Lower leg skin (tissue), 3 donors: ENCODE measurements at regions not wholly inside any gene's neighbourhood (a gene's known extent, or its start where the extent isn't known, plus 50 kb on each side); places are given as distances from the start of the nearest gene placed in this dataset.

Source experiments
- POLR2A ChIP-seq, 2 donors: fragments of 450-650 bp; IDR thresholded peaks; one replicate each; pipeline ENCODE4 v1.6.1; 2016 to 2017; ENCODE audit warnings: antibody characterized with exemption in 2 of 2, mild to moderate bottlenecking in 1 of 2, moderate library complexity in 1 of 2
- TF ChIP-seq, protein P1 (sequence below), 3 donors: fragments of 450-650 bp; IDR thresholded peaks; one replicate each; pipeline ENCODE4 v1.5.1; 2016; ENCODE audit warnings: antibody characterized with exemption in 3 of 3, mild to moderate bottlenecking in 3 of 3, moderate library complexity in 2 of 3

DNA sequence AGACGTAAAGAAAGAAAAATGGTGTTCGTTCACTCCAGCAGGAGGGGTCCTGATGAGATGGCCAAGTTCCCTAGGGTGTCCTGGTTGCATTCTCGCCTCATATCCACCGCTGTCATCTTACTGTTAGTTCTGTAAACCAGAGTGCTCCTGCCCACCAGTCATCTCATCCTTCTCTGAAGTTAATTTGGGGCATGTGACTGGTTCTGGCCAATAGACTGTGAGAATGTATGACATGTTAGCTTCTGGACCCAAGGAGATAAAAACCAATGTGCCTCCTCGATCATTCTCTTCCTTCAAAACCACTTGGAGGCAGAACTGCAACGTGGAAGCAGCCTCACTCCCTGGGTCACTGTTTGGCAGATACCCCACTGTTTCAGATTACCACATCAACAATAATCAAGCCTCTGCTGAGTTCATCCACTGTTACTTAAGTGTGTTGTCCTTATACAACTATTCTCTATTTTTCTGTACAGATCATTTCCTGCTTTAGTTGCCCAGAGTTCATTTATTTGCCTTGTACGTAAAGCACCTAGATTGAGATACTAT is 759.1 kb downstream of the TSN start:
- TF ChIP-seq POLR2A (IDR thresholded peaks at IDR 0.05): no peak
- TF ChIP-seq, protein P1, sequence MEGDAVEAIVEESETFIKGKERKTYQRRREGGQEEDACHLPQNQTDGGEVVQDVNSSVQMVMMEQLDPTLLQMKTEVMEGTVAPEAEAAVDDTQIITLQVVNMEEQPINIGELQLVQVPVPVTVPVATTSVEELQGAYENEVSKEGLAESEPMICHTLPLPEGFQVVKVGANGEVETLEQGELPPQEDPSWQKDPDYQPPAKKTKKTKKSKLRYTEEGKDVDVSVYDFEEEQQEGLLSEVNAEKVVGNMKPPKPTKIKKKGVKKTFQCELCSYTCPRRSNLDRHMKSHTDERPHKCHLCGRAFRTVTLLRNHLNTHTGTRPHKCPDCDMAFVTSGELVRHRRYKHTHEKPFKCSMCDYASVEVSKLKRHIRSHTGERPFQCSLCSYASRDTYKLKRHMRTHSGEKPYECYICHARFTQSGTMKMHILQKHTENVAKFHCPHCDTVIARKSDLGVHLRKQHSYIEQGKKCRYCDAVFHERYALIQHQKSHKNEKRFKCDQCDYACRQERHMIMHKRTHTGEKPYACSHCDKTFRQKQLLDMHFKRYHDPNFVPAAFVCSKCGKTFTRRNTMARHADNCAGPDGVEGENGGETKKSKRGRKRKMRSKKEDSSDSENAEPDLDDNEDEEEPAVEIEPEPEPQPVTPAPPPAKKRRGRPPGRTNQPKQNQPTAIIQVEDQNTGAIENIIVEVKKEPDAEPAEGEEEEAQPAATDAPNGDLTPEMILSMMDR (IDR thresholded peaks at IDR 0.05): no peak
